ENCODE measurements at regions not wholly inside any gene's neighbourhood (a gene's known extent, or its start where the extent isn't known, plus 50 kb on each side); places are given as distances from the start of the nearest gene placed in this dataset.

GRCh38 chr14:71236487-71236886, 329.2 kb downstream of the PCNX1 start:
- DNase-seq (ENCODE audit: low read depth), result no peak
- no peak overlapping the region for H3K4me3 ChIP-seq (ENCODE audit: low read length)
- TF ChIP-seq, protein P1, sequence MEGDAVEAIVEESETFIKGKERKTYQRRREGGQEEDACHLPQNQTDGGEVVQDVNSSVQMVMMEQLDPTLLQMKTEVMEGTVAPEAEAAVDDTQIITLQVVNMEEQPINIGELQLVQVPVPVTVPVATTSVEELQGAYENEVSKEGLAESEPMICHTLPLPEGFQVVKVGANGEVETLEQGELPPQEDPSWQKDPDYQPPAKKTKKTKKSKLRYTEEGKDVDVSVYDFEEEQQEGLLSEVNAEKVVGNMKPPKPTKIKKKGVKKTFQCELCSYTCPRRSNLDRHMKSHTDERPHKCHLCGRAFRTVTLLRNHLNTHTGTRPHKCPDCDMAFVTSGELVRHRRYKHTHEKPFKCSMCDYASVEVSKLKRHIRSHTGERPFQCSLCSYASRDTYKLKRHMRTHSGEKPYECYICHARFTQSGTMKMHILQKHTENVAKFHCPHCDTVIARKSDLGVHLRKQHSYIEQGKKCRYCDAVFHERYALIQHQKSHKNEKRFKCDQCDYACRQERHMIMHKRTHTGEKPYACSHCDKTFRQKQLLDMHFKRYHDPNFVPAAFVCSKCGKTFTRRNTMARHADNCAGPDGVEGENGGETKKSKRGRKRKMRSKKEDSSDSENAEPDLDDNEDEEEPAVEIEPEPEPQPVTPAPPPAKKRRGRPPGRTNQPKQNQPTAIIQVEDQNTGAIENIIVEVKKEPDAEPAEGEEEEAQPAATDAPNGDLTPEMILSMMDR (conservative IDR thresholded peaks at IDR 0.05; ENCODE audit: low read depth, low read length), result no peak

- H3K4me3 ChIP-seq (ENCODE audit: low read length), result no peak overlapping the region
- TF ChIP-seq, protein P1 (conservative IDR thresholded peaks at IDR 0.05; ENCODE audit: low read depth, low read length), result no peak
- DNase-seq (ENCODE audit: low read depth), result no peak
These were observed 330.3 kb downstream of the PCNX1 start for GRCh38 chr14:71237556-71237955.

DNA sequence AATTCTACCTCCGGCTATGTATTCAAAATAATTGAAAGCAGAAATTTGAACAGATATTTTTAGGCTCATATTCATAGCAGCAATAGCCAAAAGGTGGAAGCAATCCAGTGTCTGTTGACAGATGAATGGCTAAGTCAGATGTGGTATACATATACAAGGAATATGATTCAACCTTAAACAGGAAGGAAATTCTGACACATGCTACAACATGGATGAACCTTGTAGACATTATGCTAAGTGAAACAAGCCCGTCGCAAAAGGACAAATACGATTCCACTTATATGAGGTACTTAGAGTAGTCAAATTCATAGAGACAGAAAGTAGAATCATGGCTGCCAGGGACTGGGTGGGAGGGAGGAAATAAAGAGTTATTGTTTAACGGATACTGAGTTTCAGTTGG, 331.6 kb downstream of the PCNX1 start:
- no peak for DNase-seq (ENCODE audit: low read depth)
- H3K4me3 ChIP-seq (ENCODE audit: low read length), result no peak overlapping the region
- TF ChIP-seq, protein P1 (conservative IDR thresholded peaks at IDR 0.05; ENCODE audit: low read depth, low read length), result no peak

GRCh38 chr14:71240171-71240570, 332.9 kb downstream of the PCNX1 start:
- TF ChIP-seq, protein P1 (conservative IDR thresholded peaks at IDR 0.05; ENCODE audit: low read depth, low read length), result no peak
- DNase-seq (ENCODE audit: low read depth), result no peak
- H3K4me3 ChIP-seq (ENCODE audit: low read length), result no peak overlapping the region

DNA sequence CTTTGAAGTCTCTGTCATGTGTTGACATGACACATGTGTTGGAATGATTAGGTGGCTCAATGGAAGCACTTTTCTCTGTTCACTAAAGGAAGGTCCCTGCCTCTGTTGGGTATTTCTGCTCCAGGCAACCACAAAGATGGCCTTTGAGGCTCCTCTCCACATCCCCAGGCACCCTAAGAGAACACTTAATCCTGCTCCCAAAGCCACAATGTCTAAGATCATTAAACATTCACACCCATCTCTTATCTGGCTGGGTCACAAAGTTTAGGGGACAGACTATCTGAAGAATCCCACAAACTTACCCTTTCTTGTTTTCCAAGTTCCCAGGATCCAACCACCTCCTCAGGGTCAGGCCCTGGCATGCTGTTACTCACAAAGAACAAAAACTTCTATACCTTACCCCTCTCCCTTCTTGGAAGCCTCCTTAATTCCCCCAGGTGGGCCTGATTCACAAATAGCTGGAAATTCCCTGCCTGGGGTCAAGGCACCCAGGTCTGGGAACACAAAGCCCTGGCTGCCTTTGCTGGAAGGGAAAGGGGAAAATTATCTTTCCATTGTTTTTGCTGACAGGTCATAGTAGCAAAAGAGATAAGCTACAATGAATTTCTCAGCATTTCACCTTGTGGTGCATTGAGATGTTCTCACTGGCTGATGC, 333.7 kb downstream of the PCNX1 start:
- TF ChIP-seq, protein P1 (conservative IDR thresholded peaks at IDR 0.05; ENCODE audit: low read depth, low read length), result no peak
- no peak for DNase-seq (ENCODE audit: low read depth)
- H3K4me3 ChIP-seq (ENCODE audit: low read length), result no peak overlapping the region

DNA sequence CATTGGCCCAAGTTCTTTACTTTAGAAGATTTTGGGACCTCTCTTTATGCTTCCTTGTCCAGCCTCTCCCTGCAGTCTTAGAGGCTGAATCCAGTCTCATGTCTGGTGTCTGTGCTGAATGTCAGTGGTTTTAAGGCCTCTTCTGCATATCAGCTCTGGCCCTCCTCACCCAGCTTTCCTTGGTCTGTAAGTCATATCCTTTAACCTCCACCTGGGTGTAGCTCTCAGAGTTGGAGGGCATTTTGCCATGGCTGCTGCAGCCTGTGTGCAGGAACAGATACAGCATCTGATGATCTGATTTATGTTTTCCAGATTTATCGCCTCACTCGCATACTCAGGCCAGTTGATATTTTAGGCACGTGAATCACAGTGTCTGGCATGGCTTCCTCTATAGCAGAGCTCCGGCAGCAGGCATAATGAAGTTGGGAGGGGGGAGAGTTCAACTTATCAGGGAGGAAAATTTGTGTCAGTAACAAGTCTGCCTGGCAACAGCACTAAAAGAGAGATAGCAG, 335.0 kb downstream of the PCNX1 start:
- no peak for DNase-seq (ENCODE audit: low read depth)
- no peak overlapping the region for H3K4me3 ChIP-seq (ENCODE audit: low read length)
- TF ChIP-seq, protein P1 (conservative IDR thresholded peaks at IDR 0.05; ENCODE audit: low read depth, low read length), result no peak

GRCh38 chr14:71243697-71244096, 336.4 kb downstream of the PCNX1 start:
- TF ChIP-seq, protein P1 (conservative IDR thresholded peaks at IDR 0.05; ENCODE audit: low read depth, low read length), result no peak
- DNase-seq (ENCODE audit: low read depth), result no peak
- H3K4me3 ChIP-seq (ENCODE audit: low read length), result no peak overlapping the region
